Esophagus mucosa (tissue), 1 donor: ENCODE measurements at regions not wholly inside any gene's neighbourhood (a gene's known extent, or its start where the extent isn't known, plus 50 kb on each side); places are given as distances from the start of the nearest gene placed in this dataset.
"Not testable (repeated sequence)": the region's sequence is repeated elsewhere in the genome, so short reads cannot be mapped to it uniquely, and the experiment has no call there.

Experiments used
- ATAC-seq: fragments of 200-7000 bp; cut with Tn5 transposase; one replicate; pipeline ENCODE4 v1.9.1; 2020
- donor health status: DM: yes; HTN: yes; CAD: no.

DNA sequence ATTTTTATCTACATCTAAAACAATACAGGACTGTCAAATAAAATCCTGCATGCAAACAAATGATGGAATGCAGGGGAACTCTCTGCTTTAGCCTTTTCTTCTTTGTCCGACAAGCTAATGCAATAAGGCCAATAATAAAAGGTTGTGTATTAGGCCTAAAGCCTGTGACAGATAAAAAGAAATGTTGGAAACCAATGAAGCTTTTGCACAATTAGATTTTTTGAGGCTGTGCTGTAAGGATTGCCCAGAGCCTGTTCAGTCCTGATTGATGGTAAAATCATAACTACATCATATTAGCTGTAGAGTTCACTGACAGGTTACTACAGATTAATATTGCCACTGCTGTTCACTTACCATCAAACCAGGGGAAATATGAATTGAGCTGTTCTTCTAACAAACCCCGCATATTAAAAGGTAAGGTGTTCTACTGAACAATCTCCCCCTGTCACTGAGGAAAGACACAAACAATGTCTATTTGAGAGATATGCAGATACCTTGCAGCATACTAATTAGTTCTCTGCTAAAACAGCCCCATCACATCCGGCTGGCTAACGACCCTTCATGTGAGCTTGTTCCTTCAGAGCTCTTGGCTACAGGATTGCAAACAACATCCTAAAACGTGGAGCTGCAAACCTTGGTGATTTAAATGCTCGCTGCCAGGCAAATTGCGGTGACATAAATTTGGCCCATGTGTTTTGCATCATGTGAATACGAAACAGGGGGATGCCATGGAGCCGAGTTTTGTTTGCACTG lies 305.4 kb downstream of the MTX2 start:
- no peak for ATAC-seq

DNA sequence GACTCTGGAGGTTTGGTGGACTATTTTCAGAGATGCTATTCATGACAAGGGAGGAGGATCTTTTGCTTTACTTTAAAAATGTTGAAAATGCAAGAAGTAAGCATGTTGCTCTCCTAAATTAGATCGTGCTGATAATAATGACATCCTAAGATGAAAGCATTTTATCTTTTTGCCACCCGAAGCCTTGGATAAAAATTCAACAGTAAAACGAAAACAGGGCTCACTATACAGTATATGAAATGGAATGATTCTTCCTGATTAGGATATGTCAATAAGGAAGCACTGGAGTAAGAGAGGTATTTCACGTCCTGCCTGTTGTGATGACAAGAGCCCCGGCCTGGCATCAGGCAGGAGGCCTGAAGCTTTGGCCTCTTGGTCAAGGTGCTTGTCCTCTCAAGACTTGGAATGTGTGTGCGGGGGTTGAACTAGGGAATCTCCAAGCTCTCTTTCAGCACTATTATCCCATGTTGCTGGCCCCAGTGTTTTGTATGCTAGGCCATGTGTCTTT lies 306.0 kb downstream of the MTX2 start:
- ATAC-seq, result no peak

DNA sequence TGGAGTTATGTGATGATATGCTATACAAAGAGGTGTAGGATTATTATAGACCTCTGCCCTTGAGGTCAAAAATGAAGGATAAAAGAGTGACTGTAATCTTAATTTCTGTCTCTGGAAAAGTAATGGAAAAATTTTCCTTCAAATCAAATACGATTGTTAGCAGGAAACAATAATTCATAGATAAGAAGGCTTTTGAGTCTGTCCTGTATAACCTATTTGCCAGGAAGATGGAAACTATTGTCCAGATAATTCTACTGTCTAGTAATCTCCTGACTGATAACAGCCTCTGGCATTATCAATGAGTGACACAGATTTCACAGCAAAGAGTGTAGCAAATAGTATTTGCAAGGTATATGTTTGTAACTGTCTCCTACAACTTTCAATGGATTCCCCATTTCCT lies 307.8 kb downstream of the MTX2 start:
- no peak for ATAC-seq

DNA sequence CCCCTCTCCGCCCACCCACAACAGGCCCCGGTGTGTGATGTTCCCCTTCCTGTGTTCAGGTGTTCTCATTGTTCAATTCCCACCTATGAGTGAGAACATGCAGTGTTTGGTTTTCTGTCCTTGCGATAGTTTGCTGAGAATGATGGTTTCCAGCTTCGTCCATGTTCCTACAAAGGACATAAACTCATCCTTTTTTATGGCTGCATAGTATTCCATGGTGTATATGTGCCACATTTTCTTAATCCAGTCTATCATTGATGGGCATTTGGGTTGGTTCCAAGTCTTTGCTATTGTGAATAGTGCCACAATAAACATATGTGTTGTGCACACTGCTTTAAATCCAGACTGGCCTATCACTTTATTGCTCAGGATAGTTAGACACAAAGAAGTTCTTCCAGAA lies 309.1 kb downstream of the MTX2 start:
- not testable (repeated sequence) for ATAC-seq

DNA sequence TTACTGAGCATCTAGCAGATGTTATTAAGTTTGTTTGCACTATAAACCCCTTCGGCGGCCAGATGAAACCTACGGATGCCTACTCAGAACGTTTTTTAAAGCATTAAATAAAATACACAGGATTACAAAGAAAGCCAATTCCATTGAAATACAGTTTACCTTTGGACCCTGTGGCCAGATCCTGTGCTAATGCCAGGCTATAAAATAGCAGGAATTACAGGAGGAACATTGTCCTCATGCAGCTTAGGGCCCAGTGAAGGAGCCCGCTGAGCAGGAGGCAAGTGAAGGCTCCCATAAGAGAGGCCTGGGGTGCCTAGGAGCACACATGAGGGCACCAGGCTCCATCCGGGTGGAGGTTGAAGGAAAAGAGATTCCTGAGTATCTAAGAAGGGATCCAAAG lies 310.4 kb downstream of the MTX2 start:
- ATAC-seq, result no peak

DNA sequence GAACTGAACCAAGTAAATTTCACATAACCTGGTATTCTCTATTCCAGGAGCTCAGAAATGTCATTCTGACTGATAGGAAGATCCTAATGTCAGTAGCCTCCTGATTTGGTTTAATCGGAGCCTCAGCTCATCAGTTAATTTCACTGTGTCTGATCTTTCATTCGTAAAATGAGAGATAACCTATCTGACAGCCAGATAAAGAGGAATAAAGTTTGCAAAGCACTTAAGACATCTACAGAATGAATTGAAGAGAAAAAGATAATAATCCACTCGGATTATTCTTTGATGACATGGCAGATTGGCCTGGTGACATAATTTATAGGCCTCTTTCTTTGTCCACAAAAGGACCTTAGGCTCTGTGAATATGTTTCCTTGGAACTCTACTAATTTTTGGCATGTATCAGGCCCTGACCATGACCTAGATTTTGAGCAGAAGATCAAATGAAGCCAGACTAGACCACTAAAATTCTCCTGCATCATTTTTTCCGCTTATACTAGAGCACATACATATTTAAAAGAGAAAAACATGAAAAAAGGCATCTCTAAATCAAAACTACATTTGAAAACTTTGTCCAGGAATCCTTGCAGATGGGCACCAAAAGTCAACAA lies 312.4 kb downstream of the MTX2 start:
- ATAC-seq, result no peak

DNA sequence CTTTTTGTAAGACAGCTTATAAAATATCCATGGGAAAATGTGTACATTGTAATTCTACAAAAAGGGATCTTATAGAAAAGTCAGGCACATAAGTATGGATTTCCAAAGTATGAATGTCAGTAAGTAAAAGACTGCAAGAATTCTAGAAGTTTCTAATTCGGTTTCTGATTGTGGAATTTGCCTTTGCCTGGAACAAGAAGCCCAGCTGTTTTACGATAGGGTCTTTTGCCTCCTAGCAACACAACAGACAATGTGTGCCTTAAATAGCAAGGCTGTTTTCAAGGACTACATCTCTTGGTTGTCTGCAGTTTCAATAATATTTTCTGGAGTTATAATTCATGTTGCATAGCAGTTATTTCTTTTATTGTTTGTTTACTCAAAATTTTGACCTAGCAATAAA lies 312.9 kb downstream of the MTX2 start:
- ATAC-seq, result no peak

DNA sequence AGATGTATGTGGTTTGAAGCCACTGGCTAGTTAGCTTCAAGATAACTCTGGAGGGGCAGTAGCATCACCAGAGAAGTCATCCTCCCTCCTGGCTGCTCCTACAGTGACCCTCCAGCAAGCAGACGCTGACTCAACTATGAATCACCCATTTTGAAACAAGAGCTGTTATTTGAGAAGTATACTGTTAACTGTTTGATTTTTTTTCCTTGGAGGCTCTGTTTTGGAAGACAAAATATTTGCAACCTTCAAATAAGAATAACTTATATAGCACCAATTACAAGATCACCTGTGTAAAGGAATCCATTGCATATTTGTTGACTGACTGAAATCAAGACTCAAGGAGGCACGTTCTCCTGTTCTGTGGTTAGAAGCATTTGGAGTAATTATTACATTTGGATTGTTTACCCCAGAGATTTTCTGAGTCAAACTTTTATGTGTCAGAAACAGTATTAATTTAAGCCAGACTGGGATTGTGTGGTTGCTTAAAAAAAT lies 313.8 kb downstream of the MTX2 start:
- no peak for ATAC-seq

DNA sequence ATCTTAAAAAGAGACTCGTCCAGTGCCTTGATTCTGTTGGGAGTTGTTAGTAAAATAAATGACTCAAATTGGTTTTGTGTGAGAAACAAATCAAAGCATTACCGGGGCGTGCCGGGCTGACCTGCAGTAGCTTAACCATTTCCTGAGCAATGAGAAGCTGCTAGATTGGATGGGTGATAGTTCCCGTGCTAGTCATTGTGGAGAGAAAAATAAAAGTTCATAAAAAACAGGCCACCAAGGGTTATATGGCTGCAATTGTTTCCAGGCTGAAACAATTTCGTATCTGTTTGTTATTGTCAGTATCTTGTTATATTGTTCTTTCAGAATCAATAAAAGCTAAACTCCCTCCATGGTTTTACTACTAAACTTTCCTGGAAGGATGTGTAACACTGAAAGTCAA lies 314.4 kb downstream of the MTX2 start:
- ATAC-seq, result no peak

DNA sequence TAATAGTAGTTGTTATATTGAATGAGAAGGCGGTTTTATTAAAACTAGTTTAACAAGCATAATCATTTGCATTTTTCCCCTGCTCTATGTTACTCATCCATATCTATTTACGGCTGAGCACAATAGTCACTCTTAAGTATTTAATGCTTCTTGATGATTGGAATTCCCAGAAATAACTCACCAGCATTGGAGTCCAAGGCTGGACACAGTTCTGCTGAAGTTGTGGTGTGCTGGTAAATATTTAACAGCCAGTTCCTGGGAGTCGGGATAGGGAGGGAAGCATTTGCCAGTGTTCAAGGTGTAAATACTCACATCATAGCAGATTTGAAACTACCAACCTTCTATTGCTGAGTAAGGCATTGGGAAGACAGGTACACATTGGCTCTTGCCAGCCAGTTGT lies 315.1 kb downstream of the MTX2 start:
- ATAC-seq, result no peak

DNA sequence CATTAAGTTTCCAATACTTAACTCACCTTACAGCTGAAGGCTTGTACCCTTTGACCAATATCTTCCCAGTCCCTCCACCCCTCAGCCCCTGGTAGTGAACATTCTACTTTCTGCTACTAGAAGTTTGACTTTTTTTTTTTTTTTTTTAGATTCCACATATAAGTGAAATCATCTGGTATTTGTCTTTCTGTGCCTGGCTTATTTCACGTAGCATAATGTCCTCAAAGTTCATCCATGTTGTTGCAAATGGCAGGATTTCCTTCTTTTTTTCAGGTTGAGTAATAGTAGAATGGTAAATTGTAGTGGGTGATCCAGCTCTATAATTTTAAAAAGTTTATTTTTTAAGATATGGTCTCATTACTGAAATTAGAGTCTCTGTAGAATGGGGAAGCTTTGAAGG lies 316.0 kb downstream of the MTX2 start:
- no peak for ATAC-seq

DNA sequence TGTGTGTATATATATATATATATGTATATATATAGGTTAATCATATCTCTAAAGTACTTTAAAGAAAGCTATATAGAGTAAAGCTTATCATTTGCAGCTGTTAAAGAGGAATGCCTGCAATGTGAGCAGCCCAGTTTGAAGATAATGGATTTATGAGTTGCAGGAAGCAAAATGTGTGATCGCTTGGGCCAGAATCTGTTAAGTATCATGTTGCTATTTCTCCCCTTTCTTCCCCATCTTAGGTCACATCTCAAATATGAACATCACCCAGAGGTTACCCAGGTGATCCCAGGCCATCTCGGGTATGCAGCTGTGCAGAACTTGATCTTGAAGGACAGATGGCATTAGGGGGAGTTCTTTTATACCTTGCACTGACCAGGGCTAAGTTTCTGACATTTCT lies 316.5 kb downstream of the MTX2 start:
- ATAC-seq, result no peak

DNA sequence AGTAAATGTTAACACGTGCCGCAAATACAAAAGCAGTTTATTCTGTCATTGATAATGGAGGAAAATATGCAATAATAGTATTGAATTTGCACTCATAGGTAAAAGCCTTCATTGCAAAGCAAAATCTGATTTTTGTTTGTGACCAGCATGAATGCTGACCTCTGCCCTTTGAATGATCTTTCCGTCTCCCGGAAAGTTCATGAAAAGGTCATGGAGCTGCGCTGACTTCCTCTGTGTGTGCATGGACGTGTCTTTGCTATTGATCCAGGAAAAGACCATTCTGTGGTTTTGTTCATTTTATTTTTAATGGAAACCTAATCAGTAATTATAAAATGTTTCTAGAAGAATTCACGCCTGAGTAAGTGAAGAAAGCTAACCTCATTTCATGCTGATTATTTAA lies 320.0 kb downstream of the MTX2 start:
- ATAC-seq, result no peak

DNA sequence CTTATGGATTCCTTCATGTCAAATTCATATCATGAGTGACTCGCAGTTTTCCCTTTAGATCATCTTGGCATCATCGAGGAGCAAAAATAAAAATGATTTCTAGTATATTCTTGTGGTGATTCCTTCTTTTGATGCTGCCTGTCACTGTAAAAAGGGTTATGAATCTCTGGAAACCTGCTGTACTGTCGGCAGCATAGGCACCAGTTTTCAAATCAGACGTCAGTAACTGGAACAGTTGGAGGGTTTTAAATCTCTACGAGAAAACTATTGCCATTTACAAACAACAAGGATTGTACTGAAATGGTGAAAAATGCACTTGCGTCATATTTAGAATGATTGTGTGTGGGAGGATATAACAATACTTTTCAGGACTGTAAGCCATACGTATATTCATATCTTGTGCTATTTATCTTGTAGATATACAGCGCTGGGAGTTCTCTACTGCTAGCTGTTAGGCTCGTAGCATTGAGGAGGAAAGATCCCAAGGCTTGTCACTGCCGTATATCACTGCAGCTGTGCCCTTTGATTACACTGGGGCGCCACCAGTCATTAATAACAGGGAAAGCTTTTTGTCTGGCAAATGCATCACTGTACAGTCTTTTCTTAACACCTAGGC lies 320.7 kb downstream of the MTX2 start:
- no peak for ATAC-seq

DNA sequence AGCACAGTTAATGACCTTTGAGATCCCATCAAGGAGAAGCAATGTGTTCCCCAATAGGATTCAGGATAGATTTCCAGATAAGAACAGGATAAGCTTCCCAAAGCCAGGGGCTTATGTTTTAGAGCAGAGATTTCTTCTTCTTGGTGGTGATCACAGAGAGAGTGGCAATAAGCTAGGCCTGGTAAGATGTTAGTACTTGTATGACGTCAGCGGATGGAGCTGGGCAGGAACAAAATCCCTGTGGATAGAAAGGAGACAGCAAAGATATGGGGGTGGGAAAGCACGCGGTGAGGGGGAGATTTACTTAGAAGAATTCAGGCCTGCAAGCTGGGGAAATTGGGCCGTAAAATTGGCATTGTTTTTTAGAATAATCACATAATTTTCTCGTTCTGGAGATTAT lies 323.0 kb downstream of the MTX2 start:
- no peak for ATAC-seq

DNA sequence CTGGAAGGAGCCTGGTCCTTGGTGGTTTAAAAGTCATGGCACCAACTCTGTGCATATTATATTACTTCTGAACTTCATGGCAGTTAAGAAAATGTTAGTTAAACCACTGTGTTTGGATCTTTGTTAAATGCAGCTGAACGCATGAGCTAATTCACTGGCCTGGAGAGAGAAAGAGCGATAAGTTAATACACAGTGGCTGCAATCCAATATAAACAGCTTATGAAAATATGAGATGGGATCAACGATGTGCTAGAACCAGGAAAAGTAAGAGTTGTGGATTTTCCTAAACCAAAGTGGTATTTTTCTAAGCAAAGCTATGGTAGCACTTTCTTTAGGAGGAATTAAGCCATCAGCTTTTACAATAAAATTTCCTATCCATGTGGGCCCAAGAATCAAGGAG lies 326.7 kb downstream of the MTX2 start:
- ATAC-seq, result no peak

DNA sequence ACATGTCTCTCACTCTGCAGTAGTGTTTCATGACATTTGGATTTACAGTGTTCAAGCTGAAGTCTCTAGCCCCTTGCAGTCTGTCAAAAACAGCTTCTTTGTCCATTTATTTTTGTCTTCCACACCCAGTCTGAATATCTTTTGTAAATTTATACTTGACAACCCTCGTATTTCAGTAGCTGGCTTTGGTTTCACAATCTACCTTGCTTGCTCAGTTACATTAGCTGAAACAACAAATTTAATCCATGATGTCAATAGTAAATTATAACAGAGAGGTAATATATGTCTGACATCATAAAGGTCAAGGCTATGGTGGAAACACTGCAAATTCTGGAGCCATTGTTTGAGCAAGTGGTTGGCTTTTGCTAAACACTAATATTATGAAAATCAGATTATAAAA lies 328.7 kb downstream of the MTX2 start:
- ATAC-seq, result no peak

DNA sequence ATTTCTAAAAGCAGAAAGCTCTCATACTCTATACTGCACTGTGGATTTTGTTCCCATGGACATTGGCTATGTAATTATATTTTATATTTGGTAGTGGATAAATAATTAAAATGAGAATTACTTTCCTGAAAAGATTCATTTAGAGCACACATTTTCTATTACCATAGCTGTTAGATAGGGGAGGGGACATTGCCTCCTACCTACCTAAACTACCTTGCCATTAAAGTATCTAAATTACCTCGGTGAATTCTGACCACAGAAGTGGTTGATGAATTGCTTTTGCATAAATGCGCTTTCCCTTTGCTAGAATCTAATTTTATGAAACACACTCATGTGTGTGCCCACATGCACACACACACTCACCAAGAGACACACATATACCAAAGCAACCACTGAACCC lies 329.1 kb downstream of the MTX2 start:
- ATAC-seq, result no peak

DNA sequence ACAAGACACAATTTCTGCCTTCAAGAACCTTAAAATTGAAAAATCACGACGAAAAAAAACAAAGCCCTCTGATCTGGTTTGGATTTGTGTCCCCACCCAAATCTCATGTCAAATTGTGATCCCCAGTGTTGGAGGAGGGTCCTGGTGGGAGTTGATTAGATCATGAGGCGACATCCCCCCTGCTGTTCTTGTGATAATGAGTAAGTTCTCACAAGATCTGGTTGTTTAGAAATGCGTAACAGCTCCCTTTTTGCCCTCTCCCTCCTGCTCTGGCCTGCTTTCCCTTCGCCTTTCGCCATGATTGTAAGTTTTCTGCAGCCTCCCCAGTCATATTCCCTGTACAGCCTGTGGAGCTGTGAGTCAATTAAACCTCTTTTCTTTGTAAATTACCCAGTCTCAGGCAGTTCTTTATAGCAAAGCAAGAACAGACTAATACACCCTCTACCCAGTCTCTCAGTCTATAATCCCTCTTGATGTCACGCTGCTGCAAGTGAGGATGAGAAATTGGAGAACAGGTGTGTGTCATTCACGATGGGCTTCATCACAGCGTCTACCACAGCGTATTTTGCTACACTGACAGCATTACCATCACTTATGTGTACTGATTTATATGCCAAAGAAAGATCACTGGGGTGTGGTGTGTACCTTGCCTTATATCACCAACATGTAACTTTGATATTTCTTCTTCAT lies 330.7 kb downstream of the MTX2 start:
- no peak for ATAC-seq

DNA sequence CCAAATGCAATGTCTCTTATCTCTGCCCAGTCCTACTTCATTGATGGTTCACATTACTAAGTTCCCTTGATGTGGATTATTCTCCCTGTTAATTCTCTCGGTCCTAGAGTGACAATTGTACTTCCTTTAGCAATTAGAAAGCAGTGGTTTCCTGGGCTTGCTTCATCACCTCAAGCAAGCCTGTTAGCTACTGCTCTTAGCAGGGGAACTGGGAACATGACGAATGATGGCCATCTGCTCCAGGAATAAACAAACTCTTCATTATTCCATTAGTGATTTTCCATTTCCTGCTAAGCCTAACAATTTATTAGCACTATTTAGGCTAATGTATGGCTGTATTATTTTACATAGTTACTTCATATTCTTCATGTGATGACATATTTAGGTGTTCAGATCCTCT lies 331.8 kb downstream of the MTX2 start:
- ATAC-seq, result no peak

DNA sequence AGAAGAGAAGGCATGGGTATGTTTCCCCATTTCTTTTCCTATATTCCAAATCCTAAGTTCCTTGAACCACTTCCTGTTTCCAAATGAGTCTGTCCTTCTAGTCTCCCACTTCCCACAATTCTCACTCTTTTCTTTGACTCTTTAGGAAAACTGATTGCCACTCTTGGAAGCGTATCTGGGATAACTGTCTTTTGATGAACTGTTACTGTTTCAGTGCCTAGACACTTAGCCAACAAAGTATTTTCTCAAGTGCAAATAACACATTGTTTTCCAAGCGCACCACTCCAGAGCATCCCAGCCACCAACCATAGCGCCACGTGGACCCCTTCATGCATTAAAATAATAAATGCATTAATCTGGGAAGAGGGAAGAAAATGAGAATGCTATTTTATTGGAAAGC lies 342.8 kb downstream of the MTX2 start:
- ATAC-seq, result no peak

DNA sequence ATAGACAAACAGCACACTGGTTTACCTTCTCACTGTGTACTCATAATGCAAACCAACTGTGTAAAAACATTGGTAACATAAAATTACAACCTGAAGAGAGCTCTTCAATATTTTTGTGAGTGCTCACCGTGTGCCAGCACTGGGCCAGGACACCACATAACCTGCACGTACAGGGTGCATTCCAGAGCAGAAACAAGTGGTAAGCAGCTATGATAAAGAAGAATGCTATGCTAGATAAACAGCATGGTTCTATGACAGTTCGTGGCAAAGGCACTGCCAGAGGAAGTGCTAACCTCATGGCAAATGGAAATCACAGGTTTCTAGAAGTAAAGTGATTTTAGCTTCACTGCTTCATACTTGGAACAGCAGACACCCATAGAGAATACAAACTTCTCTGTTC lies 343.5 kb downstream of the MTX2 start:
- ATAC-seq, result no peak

DNA sequence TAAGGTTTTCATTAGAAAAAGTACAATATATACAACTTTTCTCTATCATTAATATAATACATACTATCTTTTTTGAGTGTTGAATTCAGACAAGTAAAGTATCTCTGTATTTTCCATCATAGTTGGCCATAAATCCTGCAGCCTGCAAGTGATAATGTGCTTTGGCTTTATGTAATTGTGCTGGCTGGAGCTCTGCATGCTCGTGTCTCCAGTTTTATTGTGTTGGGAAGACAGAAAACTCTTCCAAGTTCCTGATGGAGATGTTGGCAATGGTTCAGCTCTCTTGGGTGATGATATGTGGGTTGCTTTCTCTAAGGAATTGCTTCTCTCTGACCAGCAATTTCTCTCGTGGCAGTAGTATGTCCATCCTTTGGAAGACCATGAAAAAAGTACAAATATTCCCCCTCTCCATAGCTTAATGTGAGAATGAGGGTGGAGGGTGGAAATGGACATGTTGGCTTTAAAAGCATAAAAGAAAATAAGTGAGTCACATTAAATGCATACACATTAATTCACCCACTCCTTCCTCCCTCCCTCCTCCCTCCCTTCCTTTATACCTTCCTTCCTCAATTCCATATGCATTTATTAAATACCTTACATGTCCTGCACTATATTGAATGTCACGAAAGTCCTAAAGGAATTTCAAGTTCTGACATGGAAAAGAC lies 344.2 kb downstream of the MTX2 start:
- no peak for ATAC-seq
